ENCODE measurements at regions not wholly inside any gene's neighbourhood (a gene's known extent, or its start where the extent isn't known, plus 50 kb on each side); places are given as distances from the start of the nearest gene placed in this dataset.

GRCh38 chr4:24287096-24287495 lies 297.3 kb downstream of the DHX15 start:
- DNase-seq (ENCODE audit: low spot score), result no peak

- no peak for DNase-seq (ENCODE audit: low spot score)
Observed at GRCh38 chr4:24285759-24286158, 298.6 kb downstream of the DHX15 start.

GRCh38 chr4:24282446-24282845 lies 301.9 kb downstream of the DHX15 start:
- DNase-seq (ENCODE audit: low spot score), result no peak

- no peak for DNase-seq (ENCODE audit: low spot score)
Observed at GRCh38 chr4:24279911-24280375, 304.4 kb downstream of the DHX15 start.

- no peak for DNase-seq (ENCODE audit: low spot score)
Observed at GRCh38 chr4:24279469-24279868, 304.9 kb downstream of the DHX15 start.

GRCh38 chr4:24278693-24279092 lies 305.7 kb downstream of the DHX15 start:
- no peak for DNase-seq (ENCODE audit: low spot score)

GRCh38 chr4:24274381-24274941 lies 309.9 kb downstream of the DHX15 start:
- DNase-seq (ENCODE audit: low spot score), result no peak

- no peak for DNase-seq (ENCODE audit: low spot score)
Observed at GRCh38 chr4:24273136-24273535, 311.2 kb downstream of the DHX15 start.

GRCh38 chr4:24266951-24267722 lies 317.2 kb downstream of the DHX15 start:
- no peak for DNase-seq (ENCODE audit: low spot score)

- DNase-seq (ENCODE audit: low spot score), result no peak
Observed at GRCh38 chr4:24265989-24266388, 318.4 kb downstream of the DHX15 start.

- DNase-seq (ENCODE audit: low spot score), result no peak
Observed at GRCh38 chr4:24262616-24263015, 321.7 kb downstream of the DHX15 start.

- no peak for DNase-seq (ENCODE audit: low spot score)
Observed at GRCh38 chr4:24262084-24262483, 322.3 kb downstream of the DHX15 start.

- no peak for DNase-seq (ENCODE audit: low spot score)
Observed at GRCh38 chr4:24260923-24261564, 323.3 kb downstream of the DHX15 start.

- DNase-seq (ENCODE audit: low spot score), result no peak
Observed at GRCh38 chr4:24260133-24260715, 324.1 kb downstream of the DHX15 start.

GRCh38 chr4:24256547-24256946 lies 327.8 kb downstream of the DHX15 start:
- DNase-seq (ENCODE audit: low spot score), result no peak

- DNase-seq (ENCODE audit: low spot score), result no peak
Observed at GRCh38 chr4:24256066-24256465, 328.3 kb downstream of the DHX15 start.

- DNase-seq (ENCODE audit: low spot score), result no peak
Observed at GRCh38 chr4:24252121-24252520, 332.2 kb downstream of the DHX15 start.

- no peak for DNase-seq (ENCODE audit: low spot score)
Observed at GRCh38 chr4:24251589-24251988, 332.8 kb downstream of the DHX15 start.

- no peak for DNase-seq (ENCODE audit: low spot score)
Observed at GRCh38 chr4:24249972-24250371, 334.4 kb downstream of the DHX15 start.

GRCh38 chr4:24248674-24249630 lies 335.4 kb downstream of the DHX15 start:
- no peak for DNase-seq (ENCODE audit: low spot score)

- DNase-seq (ENCODE audit: low spot score), result no peak
Observed at GRCh38 chr4:24245491-24245820, 338.9 kb downstream of the DHX15 start.
